ENCODE measurements at regions not wholly inside any gene's neighbourhood (a gene's known extent, or its start where the extent isn't known, plus 50 kb on each side); places are given as distances from the start of the nearest gene placed in this dataset.
"Not testable (repeated sequence)": the region's sequence is repeated elsewhere in the genome, so short reads cannot be mapped to it uniquely, and the experiment has no call there.

DNA sequence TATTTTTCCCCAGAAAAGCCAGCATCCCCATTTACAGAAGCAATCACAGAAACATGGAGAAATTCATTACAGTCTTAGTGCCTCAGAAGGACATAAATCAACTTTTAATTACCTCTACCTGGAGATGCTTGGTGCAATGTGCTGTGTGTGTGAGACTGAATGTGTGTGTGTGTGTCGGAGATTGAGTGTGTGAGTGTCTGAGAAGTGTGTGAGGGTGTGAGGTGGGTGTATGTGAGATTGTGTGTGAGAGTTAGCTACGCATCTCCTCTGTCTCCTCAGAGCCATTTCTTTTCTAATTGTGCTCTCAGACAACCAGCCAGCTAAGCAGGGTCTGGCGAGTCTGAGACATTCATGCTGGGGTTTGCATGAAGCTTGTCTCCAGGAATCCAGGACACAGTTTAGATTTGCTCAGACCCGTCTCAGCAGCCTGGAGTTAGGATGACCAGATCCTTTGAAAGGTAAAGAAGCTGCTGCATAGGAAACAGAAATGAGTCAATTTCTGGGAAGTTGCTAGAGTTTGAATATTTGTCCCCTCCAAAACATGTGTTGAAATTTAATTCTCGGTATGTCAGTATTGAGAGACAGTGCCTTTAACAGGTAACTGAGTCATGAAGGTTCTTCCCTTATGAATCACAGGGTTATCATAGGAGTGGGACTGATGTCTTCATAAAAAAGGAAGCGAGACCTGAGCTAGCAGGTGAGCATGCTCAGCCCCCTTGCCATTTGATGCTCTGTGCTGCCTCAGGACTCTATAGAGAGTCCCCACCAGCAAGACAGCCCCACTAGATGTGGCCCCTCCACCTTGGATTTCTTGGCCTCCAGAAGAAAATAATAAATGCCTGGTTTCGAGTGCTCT, 199.0 kb upstream of the PLGLB2 start:
- H3K4me3 ChIP-seq (ENCODE audit: low read length); H4K20me1 ChIP-seq (ENCODE audit: insufficient read depth, low read length): not testable (repeated sequence)

DNA sequence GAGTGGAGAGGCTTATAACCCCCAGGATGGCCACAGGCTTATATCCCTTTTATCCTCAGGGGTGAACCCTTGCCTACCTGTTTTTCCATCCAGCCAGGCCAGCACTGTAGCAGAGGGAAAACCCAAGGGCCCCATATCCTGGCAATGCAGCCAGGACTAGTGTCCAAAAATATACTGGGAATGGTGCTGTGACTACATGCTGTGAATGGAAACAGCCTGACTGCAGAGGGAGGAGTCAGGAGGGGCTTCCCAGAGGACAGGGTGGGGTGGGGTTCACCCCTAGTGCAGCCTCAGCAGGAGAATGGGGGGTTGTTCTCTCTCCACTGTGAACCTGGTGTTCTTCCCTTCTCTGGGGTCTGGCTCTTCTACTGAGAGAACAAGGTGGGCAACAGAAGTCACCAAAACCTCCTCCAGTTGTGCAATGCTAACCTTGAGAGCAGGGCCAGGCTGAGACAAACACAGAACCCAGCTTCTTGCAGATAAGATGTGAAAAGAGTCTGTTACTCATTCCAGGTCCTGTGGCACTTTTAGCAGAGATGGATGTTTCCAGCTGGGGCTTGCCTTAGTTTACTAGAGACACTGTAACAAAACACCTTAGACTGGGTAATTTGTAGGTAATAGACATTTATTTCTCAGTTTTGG, 198.2 kb upstream of the PLGLB2 start:
- not testable (repeated sequence) for H3K4me2 ChIP-seq (ENCODE audit: low read depth, low read length); DNase-seq; H3K9me3 ChIP-seq (replicated peaks; ENCODE audit: insufficient read depth, low read length); H3F3A ChIP-seq (ENCODE audit: insufficient read depth, low read length); H3K9me2 ChIP-seq (replicated peaks; ENCODE audit: insufficient read depth, low read length); H3K4me3 ChIP-seq (ENCODE audit: low read length); H4K20me1 ChIP-seq (ENCODE audit: insufficient read depth, low read length); H2AFZ ChIP-seq (ENCODE audit: low read length); H3K27me3 ChIP-seq (replicated peaks; ENCODE audit: insufficient read depth, low read length); H3K4me1 ChIP-seq (ENCODE audit: low read length); H3K79me2 ChIP-seq (ENCODE audit: low read length); H3K36me3 ChIP-seq (replicated peaks; ENCODE audit: insufficient read depth, low read length); H3K9ac ChIP-seq (ENCODE audit: low read length); H3K27ac ChIP-seq (ENCODE audit: low read length)

More for the DNA sequence above, 199.0 kb upstream of the PLGLB2 start:
- H3F3A ChIP-seq (ENCODE audit: insufficient read depth, low read length); H3K27ac ChIP-seq (ENCODE audit: low read length); H3K4me1 ChIP-seq (ENCODE audit: low read length); DNase-seq; H3K9ac ChIP-seq (ENCODE audit: low read length); H3K9me2 ChIP-seq (replicated peaks; ENCODE audit: insufficient read depth, low read length); H3K9me3 ChIP-seq (replicated peaks; ENCODE audit: insufficient read depth, low read length); H3K4me2 ChIP-seq (ENCODE audit: low read depth, low read length); H3K27me3 ChIP-seq (replicated peaks; ENCODE audit: insufficient read depth, low read length); H3K79me2 ChIP-seq (ENCODE audit: low read length); H3K36me3 ChIP-seq (replicated peaks; ENCODE audit: insufficient read depth, low read length); H2AFZ ChIP-seq (ENCODE audit: low read length): not testable (repeated sequence)

DNA sequence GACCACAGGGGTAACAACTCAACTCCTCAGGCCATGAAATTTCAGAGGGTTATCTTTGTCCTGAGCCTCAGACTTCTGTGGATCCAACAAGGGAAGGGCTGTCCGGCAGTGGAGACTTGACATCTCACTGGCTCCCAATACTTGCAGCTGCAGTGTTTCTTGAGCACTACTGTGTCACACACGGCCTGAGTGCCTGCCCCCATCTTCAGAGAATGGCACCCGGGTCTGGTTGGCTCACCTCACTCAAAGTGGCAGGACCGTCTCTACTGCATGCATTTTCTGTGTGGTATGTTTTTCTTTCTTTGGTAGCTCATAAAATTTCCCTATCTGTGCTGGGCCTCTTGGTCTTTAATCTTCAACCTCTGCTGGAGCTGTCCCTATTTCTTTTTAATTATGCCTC, 193.2 kb upstream of the PLGLB2 start:
- not testable (repeated sequence) for H3K27ac ChIP-seq (ENCODE audit: low read length)

DNA sequence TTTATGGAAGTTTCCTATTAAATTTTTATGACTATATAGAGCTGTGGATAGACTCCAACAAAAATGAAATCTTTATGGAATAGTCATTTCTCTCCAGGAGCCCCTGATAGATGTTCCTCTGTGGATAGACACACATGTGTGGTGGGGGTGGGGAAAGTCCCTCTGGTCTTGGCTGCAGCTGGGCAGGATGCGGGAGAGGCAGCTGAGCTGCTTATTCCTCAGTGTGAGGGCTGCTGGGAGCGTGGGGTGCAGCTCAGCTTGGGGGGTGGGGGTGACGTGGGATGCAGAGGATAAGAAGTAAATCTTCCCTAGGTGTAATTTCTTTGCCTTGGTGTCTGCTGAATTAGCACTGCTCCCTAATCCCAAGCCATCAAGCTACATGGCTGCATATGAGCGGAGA, 192.8 kb upstream of the PLGLB2 start:
- not testable (repeated sequence) for H3K9me2 ChIP-seq (replicated peaks; ENCODE audit: insufficient read depth, low read length); H2AFZ ChIP-seq (ENCODE audit: low read length); DNase-seq; H3K9ac ChIP-seq (ENCODE audit: low read length); H3K79me2 ChIP-seq (ENCODE audit: low read length); H4K20me1 ChIP-seq (ENCODE audit: insufficient read depth, low read length); H3K4me3 ChIP-seq (ENCODE audit: low read length); H3K9me3 ChIP-seq (replicated peaks; ENCODE audit: insufficient read depth, low read length); H3K4me1 ChIP-seq (ENCODE audit: low read length); H3K4me2 ChIP-seq (ENCODE audit: low read depth, low read length); H3K36me3 ChIP-seq (replicated peaks; ENCODE audit: insufficient read depth, low read length); H3F3A ChIP-seq (ENCODE audit: insufficient read depth, low read length); H3K27me3 ChIP-seq (replicated peaks; ENCODE audit: insufficient read depth, low read length); H3K27ac ChIP-seq (ENCODE audit: low read length)

More for the DNA sequence above, 193.2 kb upstream of the PLGLB2 start:
- DNase-seq; H4K20me1 ChIP-seq (ENCODE audit: insufficient read depth, low read length); H3K4me1 ChIP-seq (ENCODE audit: low read length); H3K9me2 ChIP-seq (replicated peaks; ENCODE audit: insufficient read depth, low read length); H3F3A ChIP-seq (ENCODE audit: insufficient read depth, low read length); H3K9ac ChIP-seq (ENCODE audit: low read length); H3K36me3 ChIP-seq (replicated peaks; ENCODE audit: insufficient read depth, low read length); H2AFZ ChIP-seq (ENCODE audit: low read length); H3K4me3 ChIP-seq (ENCODE audit: low read length); H3K4me2 ChIP-seq (ENCODE audit: low read depth, low read length); H3K9me3 ChIP-seq (replicated peaks; ENCODE audit: insufficient read depth, low read length); H3K79me2 ChIP-seq (ENCODE audit: low read length); H3K27me3 ChIP-seq (replicated peaks; ENCODE audit: insufficient read depth, low read length): not testable (repeated sequence)

DNA sequence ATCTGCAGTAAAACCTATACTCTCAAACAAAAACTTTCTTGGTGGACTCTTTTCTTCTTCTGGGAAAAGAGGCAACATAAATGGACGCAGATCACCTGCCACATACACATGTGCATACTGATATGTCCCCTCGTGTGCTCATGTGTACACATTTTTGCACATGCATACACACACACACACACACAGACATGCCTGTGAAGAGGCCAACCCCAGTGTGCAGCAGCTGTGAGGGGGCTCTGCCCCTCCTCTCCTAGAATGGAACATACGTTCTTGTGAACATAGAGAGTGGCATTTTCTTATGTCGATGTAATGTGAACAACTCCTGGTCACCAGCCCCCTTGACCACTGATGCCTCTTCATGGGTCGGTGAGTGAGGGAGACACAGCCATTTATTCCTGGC, 188.9 kb upstream of the PLGLB2 start:
- not testable (repeated sequence) for H3K27me3 ChIP-seq (replicated peaks; ENCODE audit: insufficient read depth, low read length); H3K9me3 ChIP-seq (replicated peaks; ENCODE audit: insufficient read depth, low read length); H3K4me2 ChIP-seq (ENCODE audit: low read depth, low read length); H3K4me1 ChIP-seq (ENCODE audit: low read length); H3K9ac ChIP-seq (ENCODE audit: low read length); H2AFZ ChIP-seq (ENCODE audit: low read length); DNase-seq; H3K4me3 ChIP-seq (ENCODE audit: low read length); H3K27ac ChIP-seq (ENCODE audit: low read length); H4K20me1 ChIP-seq (ENCODE audit: insufficient read depth, low read length); H3K9me2 ChIP-seq (replicated peaks; ENCODE audit: insufficient read depth, low read length); H3F3A ChIP-seq (ENCODE audit: insufficient read depth, low read length); H3K79me2 ChIP-seq (ENCODE audit: low read length); H3K36me3 ChIP-seq (replicated peaks; ENCODE audit: insufficient read depth, low read length)

DNA sequence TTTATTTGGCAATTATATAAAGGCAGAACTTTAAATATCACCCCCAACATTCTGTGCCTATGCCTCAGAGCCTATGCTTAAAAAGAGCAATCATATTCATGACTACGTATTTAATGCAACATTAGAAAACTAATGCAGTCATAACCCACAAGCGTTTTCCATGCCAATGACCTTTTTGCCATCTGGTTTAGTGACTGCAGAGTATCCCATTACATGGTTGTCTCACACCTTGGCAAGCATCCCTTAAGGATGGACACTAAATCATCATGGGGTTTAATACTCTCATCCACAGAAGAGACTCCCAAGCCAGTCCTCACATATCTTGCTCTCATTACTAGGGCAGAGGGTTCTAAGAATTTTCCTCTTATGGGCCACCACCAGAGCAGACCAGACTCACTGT, 188.2 kb upstream of the PLGLB2 start:
- H4K20me1 ChIP-seq (ENCODE audit: insufficient read depth, low read length); H3K79me2 ChIP-seq (ENCODE audit: low read length); H3K4me3 ChIP-seq (ENCODE audit: low read length); H3K9ac ChIP-seq (ENCODE audit: low read length); H2AFZ ChIP-seq (ENCODE audit: low read length); H3K27me3 ChIP-seq (replicated peaks; ENCODE audit: insufficient read depth, low read length); H3K4me1 ChIP-seq (ENCODE audit: low read length); H3K9me2 ChIP-seq (replicated peaks; ENCODE audit: insufficient read depth, low read length); H3K27ac ChIP-seq (ENCODE audit: low read length); H3K4me2 ChIP-seq (ENCODE audit: low read depth, low read length); H3K9me3 ChIP-seq (replicated peaks; ENCODE audit: insufficient read depth, low read length); H3K36me3 ChIP-seq (replicated peaks; ENCODE audit: insufficient read depth, low read length); DNase-seq; H3F3A ChIP-seq (ENCODE audit: insufficient read depth, low read length): not testable (repeated sequence)

DNA sequence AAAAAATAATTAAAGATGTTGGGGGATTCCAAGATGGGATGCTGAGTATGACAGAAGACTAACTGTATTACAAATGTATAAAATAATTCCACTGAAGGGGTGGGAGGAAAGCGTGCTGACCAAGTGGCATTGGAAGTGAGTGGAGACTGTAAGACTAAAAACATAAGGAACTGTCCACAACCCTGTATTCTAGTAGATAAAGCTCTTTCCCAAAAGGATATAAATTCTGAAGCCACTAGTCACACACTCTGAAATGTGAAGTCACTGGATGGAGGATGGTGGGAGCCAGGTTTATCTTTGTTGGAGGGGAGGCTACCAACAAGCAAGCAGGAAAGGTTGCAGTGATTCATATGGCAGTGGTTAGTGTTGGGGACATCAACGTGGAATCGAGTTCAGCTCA, 182.8 kb upstream of the PLGLB2 start:
- not testable (repeated sequence) for H2AFZ ChIP-seq (ENCODE audit: low read length); H3F3A ChIP-seq (ENCODE audit: insufficient read depth, low read length); H3K27ac ChIP-seq (ENCODE audit: low read length); H3K4me2 ChIP-seq (ENCODE audit: low read depth, low read length); H3K9me3 ChIP-seq (replicated peaks; ENCODE audit: insufficient read depth, low read length); H4K20me1 ChIP-seq (ENCODE audit: insufficient read depth, low read length); H3K9ac ChIP-seq (ENCODE audit: low read length); H3K27me3 ChIP-seq (replicated peaks; ENCODE audit: insufficient read depth, low read length); H3K36me3 ChIP-seq (replicated peaks; ENCODE audit: insufficient read depth, low read length); H3K79me2 ChIP-seq (ENCODE audit: low read length); H3K9me2 ChIP-seq (replicated peaks; ENCODE audit: insufficient read depth, low read length); H3K4me3 ChIP-seq (ENCODE audit: low read length); DNase-seq; H3K4me1 ChIP-seq (ENCODE audit: low read length)

DNA sequence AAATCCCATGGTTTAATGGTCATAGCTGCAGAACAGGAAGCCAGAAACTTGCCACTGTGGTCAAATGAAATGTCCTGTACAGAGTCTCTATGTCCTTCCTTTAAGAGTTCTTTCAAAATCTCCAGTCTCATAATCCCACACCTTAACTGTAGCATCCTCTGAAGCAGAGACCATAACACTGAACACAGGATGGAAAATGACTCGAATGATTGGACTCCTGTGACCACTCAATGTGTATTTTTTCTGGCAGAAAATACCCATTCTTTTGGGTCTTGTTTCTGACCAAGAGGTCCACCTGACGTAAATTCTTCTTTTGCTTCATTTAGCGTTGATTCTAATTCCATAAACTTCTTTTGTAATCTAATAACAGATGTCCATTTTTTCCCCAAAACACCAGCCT, 181.4 kb upstream of the PLGLB2 start:
- not testable (repeated sequence) for H2AFZ ChIP-seq (ENCODE audit: low read length); H3K27me3 ChIP-seq (replicated peaks; ENCODE audit: insufficient read depth, low read length); H3K4me1 ChIP-seq (ENCODE audit: low read length); H3F3A ChIP-seq (ENCODE audit: insufficient read depth, low read length); H3K9me3 ChIP-seq (replicated peaks; ENCODE audit: insufficient read depth, low read length); H3K4me2 ChIP-seq (ENCODE audit: low read depth, low read length); DNase-seq; H3K36me3 ChIP-seq (replicated peaks; ENCODE audit: insufficient read depth, low read length); H3K79me2 ChIP-seq (ENCODE audit: low read length); H3K27ac ChIP-seq (ENCODE audit: low read length); H4K20me1 ChIP-seq (ENCODE audit: insufficient read depth, low read length); H3K4me3 ChIP-seq (ENCODE audit: low read length); H3K9ac ChIP-seq (ENCODE audit: low read length); H3K9me2 ChIP-seq (replicated peaks; ENCODE audit: insufficient read depth, low read length)

All from MM.1S (cell line).